ENCODE measurements at regions not wholly inside any gene's neighbourhood (a gene's known extent, or its start where the extent isn't known, plus 50 kb on each side); places are given as distances from the start of the nearest gene placed in this dataset.
"Not testable (repeated sequence)": the region's sequence is repeated elsewhere in the genome, so short reads cannot be mapped to it uniquely, and the experiment has no call there.

DNA sequence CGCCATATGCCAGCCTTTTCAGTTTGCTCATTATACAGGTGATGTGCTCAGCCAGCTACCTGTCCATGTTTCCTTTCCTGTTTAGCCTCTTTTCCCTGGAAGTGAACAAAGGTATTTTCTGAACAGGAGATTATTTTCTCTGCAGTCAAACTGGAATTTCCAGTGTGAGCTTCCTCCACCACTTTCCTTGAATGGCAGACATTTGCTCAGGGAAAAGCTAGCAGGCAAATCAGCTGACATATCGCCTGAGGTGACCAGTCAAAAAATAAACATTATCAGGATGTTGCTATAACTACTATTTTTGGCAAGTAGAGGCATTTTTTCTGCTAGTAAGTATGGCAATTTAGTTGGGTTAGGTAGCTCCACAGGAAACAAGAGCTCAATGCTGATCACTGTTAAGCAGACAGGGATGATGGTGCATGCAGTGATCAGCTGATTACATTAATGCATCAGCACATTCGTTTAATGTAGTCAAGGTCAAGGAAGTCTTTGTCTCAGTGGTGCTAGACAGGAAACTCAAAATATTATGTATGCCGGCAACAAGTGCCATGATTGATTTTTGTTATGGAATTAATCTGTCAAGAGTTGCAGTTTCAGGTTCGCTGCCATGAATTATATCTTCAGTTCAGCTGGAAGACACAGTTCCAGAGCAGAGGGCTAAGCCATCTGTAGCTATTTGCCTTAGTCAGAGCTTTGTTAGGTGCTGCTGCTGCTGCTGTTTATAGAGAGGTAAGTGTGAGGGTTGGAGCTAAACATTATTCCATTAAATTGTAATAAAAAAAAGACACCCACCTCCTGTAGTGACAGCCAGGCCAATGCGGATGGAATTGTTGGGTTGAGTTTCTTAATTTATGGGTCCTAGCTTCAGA, 179.7 kb upstream of the ST6GALNAC5 start:
- H3K4me1 Mint-ChIP-seq: no peaks in the 10 kb centered on the region
- no peak overlapping the region for H3K4me3 Mint-ChIP-seq
- no peak for DNase-seq
- H3K9me3 Mint-ChIP-seq: no peaks in the 10 kb centered on the region
- H3K36me3 Mint-ChIP-seq: no peaks in the 10 kb centered on the region
- no peak overlapping the region for H3K27ac Mint-ChIP-seq
- H3K27me3 Mint-ChIP-seq: no peaks in the 10 kb centered on the region
- CTCF ChIA-PET: no interaction called here

- Mint-ChIP-seq H3K4me1 (no peaks in the 10 kb centered on the region), H3K4me3 (no peak overlapping the region), H3K9me3 (no peaks in the 10 kb centered on the region), H3K36me3 (no peaks in the 10 kb centered on the region), H3K27ac (no peak overlapping the region), H3K27me3 (no peaks in the 10 kb centered on the region)
- CTCF ChIA-PET: no interaction called here
- no peak for DNase-seq
Measured at GRCh38 chr1:76690766-76691165, 176.5 kb upstream of the ST6GALNAC5 start.

GRCh38 chr1:76695535-76695934, 171.7 kb upstream of the ST6GALNAC5 start:
- H3K27me3 Mint-ChIP-seq: peaks cover 3% of the 10 kb centered on the region
- H3K9me3 Mint-ChIP-seq: no peaks in the 10 kb centered on the region
- no peak for DNase-seq
- H3K27ac Mint-ChIP-seq: no peak overlapping the region
- CTCF ChIA-PET: no interaction called here
- no peak overlapping the region for H3K4me3 Mint-ChIP-seq
- no peaks in the 10 kb centered on the region for H3K36me3 Mint-ChIP-seq
- H3K4me1 Mint-ChIP-seq: no peaks in the 10 kb centered on the region

DNA sequence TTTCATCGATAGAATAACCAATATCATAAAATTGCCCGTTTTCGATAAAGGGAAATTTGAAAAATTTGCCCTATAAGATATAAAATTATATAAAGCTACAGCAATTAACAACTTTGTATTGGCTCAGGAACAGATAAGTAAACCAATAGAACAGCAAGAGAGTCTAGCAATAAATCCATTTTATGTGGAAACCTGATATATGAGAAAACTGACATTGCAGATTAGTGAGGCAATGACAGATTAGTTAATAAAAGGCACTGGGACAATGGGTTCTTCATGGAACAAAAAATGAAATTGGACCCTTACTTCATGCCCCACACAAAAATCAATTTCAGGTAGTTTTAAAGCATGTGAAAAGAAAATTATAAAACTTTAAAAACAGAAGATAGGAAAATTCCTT, 169.9 kb upstream of the ST6GALNAC5 start:
- Mint-ChIP-seq H3K36me3 (no peaks in the 10 kb centered on the region), H3K9me3 (no peaks in the 10 kb centered on the region), H3K27ac (no peak overlapping the region), H3K4me1 (no peaks in the 10 kb centered on the region), H3K4me3 (no peak overlapping the region), H3K27me3 (peaks cover 3% of the 10 kb centered on the region)
- CTCF ChIA-PET: no interaction called here
- no peak for DNase-seq

DNA sequence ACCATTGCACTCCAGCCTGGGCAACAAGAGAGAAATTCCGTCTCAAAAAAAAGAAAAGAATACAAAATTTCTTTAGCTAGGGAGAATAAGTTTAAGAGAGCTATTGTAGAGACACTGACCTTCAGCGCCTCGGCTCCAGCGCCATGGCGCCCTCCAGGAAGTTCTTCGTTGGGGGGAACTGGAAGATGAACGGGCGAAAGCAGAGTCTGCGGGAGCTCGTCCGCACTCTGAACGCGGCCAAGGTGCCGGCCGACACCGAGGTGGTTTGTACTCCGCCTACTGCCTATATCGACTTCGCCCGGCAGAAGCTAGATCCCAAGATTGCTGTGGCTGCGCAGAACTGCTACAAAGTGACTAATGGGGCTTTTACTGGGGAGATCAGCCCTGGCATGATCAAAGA, 167.6 kb upstream of the ST6GALNAC5 start:
- H3K36me3 Mint-ChIP-seq, CTCF ChIA-PET: not testable (repeated sequence)

DNA sequence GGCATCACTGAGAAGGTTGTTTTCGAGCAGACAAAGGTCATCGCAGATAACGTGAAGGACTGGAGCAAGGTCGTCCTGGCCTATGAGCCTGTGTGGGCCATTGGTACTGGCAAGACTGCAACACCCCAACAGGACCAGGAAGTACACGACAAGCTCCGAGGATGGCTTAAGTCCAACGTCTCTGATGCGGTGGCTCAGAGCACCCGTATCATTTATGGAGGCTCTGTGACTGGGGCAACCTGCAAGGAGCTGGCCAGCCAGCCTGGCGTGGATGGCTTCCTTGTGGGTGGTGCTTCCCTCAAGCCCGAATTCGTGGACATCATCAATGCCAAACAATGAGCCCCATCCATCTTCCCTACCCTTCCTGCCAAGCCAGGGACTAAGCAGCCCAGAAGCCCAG, 167.1 kb upstream of the ST6GALNAC5 start:
- H3K36me3 Mint-ChIP-seq, CTCF ChIA-PET, DNase-seq, H3K9me3 Mint-ChIP-seq, H3K27ac Mint-ChIP-seq, H3K27me3 Mint-ChIP-seq, H3K4me1 Mint-ChIP-seq, H3K4me3 Mint-ChIP-seq: not testable (repeated sequence)

More for the DNA sequence above, 167.6 kb upstream of the ST6GALNAC5 start:
- not testable (repeated sequence) for H3K27ac Mint-ChIP-seq, H3K4me3 Mint-ChIP-seq, H3K4me1 Mint-ChIP-seq, H3K9me3 Mint-ChIP-seq, H3K27me3 Mint-ChIP-seq, DNase-seq

GRCh38 chr1:76705560-76705959, 161.7 kb upstream of the ST6GALNAC5 start:
- Mint-ChIP-seq H3K27ac (no peak overlapping the region), H3K36me3 (no peaks in the 10 kb centered on the region), H3K4me1 (no peaks in the 10 kb centered on the region), H3K27me3 (no peaks in the 10 kb centered on the region), H3K9me3 (no peaks in the 10 kb centered on the region), H3K4me3 (no peak overlapping the region)
- no peak for DNase-seq
- CTCF ChIA-PET: no interaction called here

DNA sequence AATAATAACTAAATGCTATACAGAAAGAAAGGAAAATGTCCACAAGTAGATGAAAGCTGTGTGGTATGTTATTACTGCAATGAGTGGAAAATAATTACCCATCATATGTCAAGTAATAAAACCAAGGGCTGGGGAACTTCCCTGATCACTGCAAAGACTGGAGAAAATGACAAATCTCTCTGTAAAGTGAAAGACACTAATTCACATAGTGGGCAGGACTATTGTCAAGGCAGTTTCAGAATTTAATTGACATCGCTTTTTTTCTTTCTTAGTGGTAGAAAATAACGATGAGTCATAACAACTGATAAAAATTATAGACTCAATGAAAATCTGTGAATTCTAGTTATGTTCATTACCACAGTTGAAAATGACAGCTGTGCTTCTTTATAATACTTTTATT, 153.7 kb upstream of the ST6GALNAC5 start:
- Mint-ChIP-seq H3K27ac (no peak overlapping the region), H3K9me3 (no peaks in the 10 kb centered on the region), H3K4me3 (no peak overlapping the region), H3K27me3 (no peaks in the 10 kb centered on the region), H3K36me3 (no peaks in the 10 kb centered on the region), H3K4me1 (no peaks in the 10 kb centered on the region)
- no peak for DNase-seq
- CTCF ChIA-PET: no interaction called here

DNA sequence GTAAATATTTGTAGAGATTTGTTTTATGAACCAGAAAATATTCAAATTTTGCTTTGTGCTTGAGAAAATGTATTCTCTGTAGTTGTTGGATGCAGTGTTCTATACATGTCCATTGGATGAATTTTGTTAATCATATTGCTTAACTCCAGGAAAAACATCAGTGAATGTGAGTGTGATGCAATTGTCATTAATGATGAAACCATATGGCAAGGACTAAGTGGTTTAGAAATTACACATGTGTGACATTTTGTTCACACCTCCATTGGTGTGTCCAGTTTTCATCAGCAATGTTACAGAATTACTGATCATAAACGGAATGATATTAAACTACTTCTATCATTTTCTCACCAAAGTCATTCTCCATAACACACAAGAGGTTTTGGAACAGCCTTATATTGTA, 151.8 kb upstream of the ST6GALNAC5 start:
- CTCF ChIA-PET: no interaction called here
- no peaks in the 10 kb centered on the region for H3K36me3 Mint-ChIP-seq
- H3K27ac Mint-ChIP-seq: no peak overlapping the region
- no peaks in the 10 kb centered on the region for H3K9me3 Mint-ChIP-seq
- no peaks in the 10 kb centered on the region for H3K27me3 Mint-ChIP-seq
- H3K4me1 Mint-ChIP-seq: no peaks in the 10 kb centered on the region
- no peak overlapping the region for H3K4me3 Mint-ChIP-seq
- DNase-seq: no peak

DNA sequence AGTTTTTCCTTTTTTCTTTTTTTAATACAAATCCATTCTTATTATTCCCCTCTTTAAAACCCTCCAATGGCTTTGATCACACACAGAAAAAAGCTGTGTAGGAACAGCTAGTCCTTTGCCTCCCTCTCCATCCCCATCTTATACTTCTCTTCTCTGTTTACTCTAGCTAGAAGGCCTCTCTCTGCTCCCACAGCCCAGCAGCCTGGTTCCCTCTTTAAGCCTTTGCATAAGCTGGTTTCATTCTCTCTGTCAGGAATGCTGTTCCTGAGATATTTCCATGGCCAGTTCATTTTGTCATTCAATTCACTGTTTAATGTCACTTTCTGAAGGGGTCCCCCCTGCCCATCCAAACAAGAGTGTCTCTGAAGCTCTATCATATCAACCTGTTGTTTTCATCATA, 143.3 kb upstream of the ST6GALNAC5 start:
- H3K27ac Mint-ChIP-seq: no peak overlapping the region
- no peak overlapping the region for H3K4me3 Mint-ChIP-seq
- CTCF ChIA-PET: interaction anchor here (1.1 kb wide), 1 partner anchor 570 kb away, joined by 3 read pairs; no protein-coding TSS in a partner anchor
- no peaks in the 10 kb centered on the region for H3K36me3 Mint-ChIP-seq
- DNase-seq: no peak
- H3K9me3 Mint-ChIP-seq: no peaks in the 10 kb centered on the region
- no peaks in the 10 kb centered on the region for H3K4me1 Mint-ChIP-seq
- H3K27me3 Mint-ChIP-seq: no peaks in the 10 kb centered on the region

DNA sequence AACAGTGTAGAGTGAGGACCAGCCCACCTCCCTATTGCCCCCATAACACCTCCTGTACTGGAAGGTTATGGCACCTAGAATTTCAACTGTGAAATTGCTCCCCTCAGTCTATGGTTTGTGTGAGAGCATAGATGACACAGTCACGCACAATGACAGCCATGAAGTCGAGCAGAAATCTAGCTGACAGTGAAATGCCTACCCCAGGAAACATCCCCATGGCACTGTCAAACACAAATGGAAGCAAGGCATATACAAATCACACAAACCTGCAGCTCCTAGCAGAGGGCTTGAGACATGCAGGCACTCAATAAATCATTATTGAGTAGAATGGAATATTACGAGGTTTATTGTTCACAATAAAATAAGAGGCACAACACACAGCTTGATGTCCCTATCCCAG, 142.5 kb upstream of the ST6GALNAC5 start:
- Mint-ChIP-seq H3K9me3 (no peaks in the 10 kb centered on the region), H3K27me3 (no peaks in the 10 kb centered on the region), H3K36me3 (no peaks in the 10 kb centered on the region), H3K4me1 (no peaks in the 10 kb centered on the region), H3K27ac (no peak overlapping the region), H3K4me3 (no peak overlapping the region)
- no peak for DNase-seq
- CTCF ChIA-PET: no interaction called here

GRCh38 chr1:76725864-76726619, 141.2 kb upstream of the ST6GALNAC5 start:
- Mint-ChIP-seq H3K4me1 (no peaks in the 10 kb centered on the region), H3K27me3 (no peaks in the 10 kb centered on the region), H3K27ac (no peak overlapping the region), H3K4me3 (no peak overlapping the region), H3K36me3 (no peaks in the 10 kb centered on the region), H3K9me3 (no peaks in the 10 kb centered on the region)
- no peak for DNase-seq
- CTCF ChIA-PET: no interaction called here

DNA sequence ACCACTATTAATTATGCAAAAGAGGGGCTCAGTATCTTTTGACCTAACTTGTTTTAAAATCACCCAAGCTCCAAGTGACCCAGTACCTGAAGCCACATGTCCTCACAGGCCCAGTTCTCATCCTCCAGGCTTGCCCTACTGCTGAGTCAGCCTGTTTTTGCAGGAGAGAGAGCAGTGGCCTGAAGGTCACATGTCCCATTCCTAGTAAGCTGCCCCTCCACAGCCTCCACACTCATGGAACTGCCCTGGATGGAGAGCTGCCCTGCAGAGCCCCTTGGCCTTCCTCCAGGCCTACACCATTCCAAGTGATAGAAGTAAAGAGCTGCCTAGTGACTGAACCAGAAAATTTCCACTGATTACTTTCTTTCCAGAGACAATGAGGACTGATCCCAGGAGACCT, 139.8 kb upstream of the ST6GALNAC5 start:
- no peaks in the 10 kb centered on the region for H3K9me3 Mint-ChIP-seq
- no peaks in the 10 kb centered on the region for H3K27me3 Mint-ChIP-seq
- no peaks in the 10 kb centered on the region for H3K4me1 Mint-ChIP-seq
- no peak overlapping the region for H3K4me3 Mint-ChIP-seq
- CTCF ChIA-PET: no interaction called here
- H3K27ac Mint-ChIP-seq: no peak overlapping the region
- no peaks in the 10 kb centered on the region for H3K36me3 Mint-ChIP-seq
- no peak for DNase-seq

DNA sequence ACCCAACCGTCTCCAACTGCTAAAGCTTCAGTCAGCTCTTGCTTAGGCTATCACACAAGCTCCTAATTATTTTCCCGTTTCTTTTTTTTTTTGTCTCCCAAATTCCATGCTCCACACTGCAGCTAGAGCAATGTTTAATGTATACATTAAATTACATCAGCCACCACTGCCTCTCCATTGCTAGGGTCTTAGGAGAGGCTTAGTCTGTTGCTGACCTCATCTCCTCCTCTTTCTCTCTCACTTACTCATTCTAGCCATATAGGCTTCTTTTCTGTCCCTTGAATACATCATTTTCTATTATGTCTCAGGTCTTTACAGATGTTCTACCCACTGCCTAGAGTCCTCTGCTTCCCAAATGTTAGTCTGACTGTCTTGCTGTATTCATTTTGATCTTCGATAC, 138.1 kb upstream of the ST6GALNAC5 start:
- CTCF ChIA-PET: no interaction called here
- Mint-ChIP-seq H3K27ac (no peak overlapping the region), H3K27me3 (no peaks in the 10 kb centered on the region), H3K4me3 (no peak overlapping the region), H3K9me3 (no peaks in the 10 kb centered on the region), H3K36me3 (no peaks in the 10 kb centered on the region), H3K4me1 (no peaks in the 10 kb centered on the region)
- no peak for DNase-seq

GRCh38 chr1:76730027-76730426, 137.3 kb upstream of the ST6GALNAC5 start:
- Mint-ChIP-seq H3K27ac (no peak overlapping the region), H3K9me3 (no peaks in the 10 kb centered on the region), H3K4me3 (no peak overlapping the region), H3K36me3 (no peaks in the 10 kb centered on the region), H3K27me3 (no peaks in the 10 kb centered on the region), H3K4me1 (no peaks in the 10 kb centered on the region)
- CTCF ChIA-PET: no interaction called here
- no peak for DNase-seq

Measured in activated naive CD4-positive, alpha-beta T cell treated with anti-CD3 and anti-CD28 coated beads, Interleukin-2, amount 10 ng/mL, durations not matched to agents 7 days and 5 days (primary cell).